ENCODE measurements at regions not wholly inside any gene's neighbourhood (a gene's known extent, or its start where the extent isn't known, plus 50 kb on each side); places are given as distances from the start of the nearest gene placed in this dataset.

GRCh38 chr7:53121374-53121773 lies 85.9 kb downstream of the POM121L12 start:
- TF ChIP-seq PKNOX1 (IDR thresholded peaks at IDR 0.05): no peak
- TF ChIP-seq BHLHE40 (IDR thresholded peaks at IDR 0.05; ENCODE audit: borderline replicate concordance): no peak
- TF ChIP-seq SP1 (IDR thresholded peaks at IDR 0.05): no peak
- no peak for TF ChIP-seq SUZ12 (IDR thresholded peaks at IDR 0.05)
- no peak for TF ChIP-seq FOXK2 (IDR thresholded peaks at IDR 0.05)
- no peak for TF ChIP-seq ELF4 (IDR thresholded peaks at IDR 0.05)
